Heart right ventricle (tissue), 16 donors: ENCODE measurements at regions not wholly inside any gene's neighbourhood (a gene's known extent, or its start where the extent isn't known, plus 50 kb on each side); places are given as distances from the start of the nearest gene placed in this dataset.

Experiments
- ATAC-seq, 8 donors: fragments of 200-7000 bp; cut with Tn5 transposase; one replicate each; pipeline ENCODE4 v1.9.1; 2020; ENCODE audit warnings: mild to moderate bottlenecking in 8 of 8, moderate library complexity in 8 of 8, moderate number of reproducible peaks in 1 of 8
- DNase-seq, 2 donors: peaks; one replicate each; pipeline ENCODE4 v3.0.0-alpha.2; 2020
- H3K27ac ChIP-seq, 10 donors: fragments of 200-600 bp; sonication (generic) in 2 of 10; one replicate each; pipeline versions ENCODE4 v1.5.0 to v1.8.0; 2020 to 2022; ENCODE audit warnings: mild to moderate bottlenecking in 3 of 10
- H3K27me3 ChIP-seq, 7 donors: fragments of 200-600 bp; one replicate each; pipeline ENCODE4 v1.8.0; 2021 to 2022; ENCODE audit warnings: mild to moderate bottlenecking in 2 of 7
- H3K36me3 ChIP-seq, 9 donors: fragments of 200-600 bp; sonication (generic) in 1 of 9; one replicate each; pipeline versions ENCODE4 v1.5.0 to v1.8.0; 2020 to 2022; ENCODE audit warnings: mild to moderate bottlenecking in 2 of 9
- H3K4me1 ChIP-seq, 9 donors: fragments of 200-600 bp; sonication (generic) in 1 of 9; one replicate each; pipeline versions ENCODE4 v1.5.0 to v1.8.0; 2020 to 2022; ENCODE audit warnings: mild to moderate bottlenecking in 4 of 9
- H3K4me3 ChIP-seq, 10 donors: fragments of 200-600 bp; sonication (generic) in 2 of 10; one replicate each; pipeline versions ENCODE4 v1.5.0 to v1.8.0; 2020 to 2022; ENCODE audit warnings: mild to moderate bottlenecking in 7 of 10, moderate library complexity in 2 of 10
- H3K9me3 ChIP-seq, 11 donors: fragments of 200-600 bp in 10 of 11; sonication (generic) in 2 of 11; one replicate each; pipeline versions ENCODE4 v1.5.0 to v1.8.0; 2013 to 2022; ENCODE audit warnings: mild to moderate bottlenecking in 2 of 11, control low read depth in 1 of 11, moderate library complexity in 1 of 11
- WGBS, 2 donors: extraction: QIAGEN DNeasy Blood & Tissue Kit; methylation state at CpG; one replicate each; pipeline ENCODE4 v1.1.7; 2013; ENCODE audit warnings: inconsistent platforms in 1 of 2; 5-methylcytosine and 5-hydroxymethylcytosine counted together
- intact Hi-C, 10 donors: fragments of 100-400 bp; cut with DNase I; formaldehyde crosslinking; loops; one replicate each; pipeline versions ENCODE4 v1.11.1 to v1.14.2; 2022
- TF ChIP-seq, protein P1 (sequence below), 9 donors: fragments of 200-600 bp; sonication (generic) in 2 of 9; IDR thresholded peaks; one replicate each; pipeline versions ENCODE4 v1.5.0 to v1.8.0; 2021 to 2022; ENCODE audit warnings: antibody characterized with exemption in 9 of 9, mild to moderate bottlenecking in 5 of 9, moderate library complexity in 1 of 9
- donor health status: Arrhythmogenic right ventricular cardiomyopathy.
- donor health status: ischemic (EF 13 %, LVEDD 7.1; RV severe dilation, severe dysfunction).
- donor health status: healthy with polysubstance abuse.
- donor health status: DM: no; HTN: yes; CAD: no.
- donor health status: DM: no; HTN: no; CAD: no.
- donor health status: ischemic (EF 25% LVEDD 6.9; RV normal size, moderate dysfunction).
- donor health status: ischemic (EF 25% LVEDD 5.7; RV mildly dilated, moderate dysfunction).
- donor health status: healthy.
- donor health status: DM: yes; HTN: yes; CAD: no.
- donor health status: Ischemic cardiomyopathy.
- donor health status: ischemic (EF 35%, LVEDD 5.7; RV mildly dilated, moderate dysfunction).
- donor health status: nonischemic (EF 11% LVEDD 7.7; RV severe dilation, severe dysfunction).
- donor health status: DM: yes; HTN: yes; CAD: no.
- donor health status: PGD.
- donor health status: ischemic (EF 29% LVEDD 5.4; RV normal size, mild dysfunction).
- donor health status: nonischemic (EF 23%, LVEDD 6.1; RV moderate dilation, normal function).

DNA sequence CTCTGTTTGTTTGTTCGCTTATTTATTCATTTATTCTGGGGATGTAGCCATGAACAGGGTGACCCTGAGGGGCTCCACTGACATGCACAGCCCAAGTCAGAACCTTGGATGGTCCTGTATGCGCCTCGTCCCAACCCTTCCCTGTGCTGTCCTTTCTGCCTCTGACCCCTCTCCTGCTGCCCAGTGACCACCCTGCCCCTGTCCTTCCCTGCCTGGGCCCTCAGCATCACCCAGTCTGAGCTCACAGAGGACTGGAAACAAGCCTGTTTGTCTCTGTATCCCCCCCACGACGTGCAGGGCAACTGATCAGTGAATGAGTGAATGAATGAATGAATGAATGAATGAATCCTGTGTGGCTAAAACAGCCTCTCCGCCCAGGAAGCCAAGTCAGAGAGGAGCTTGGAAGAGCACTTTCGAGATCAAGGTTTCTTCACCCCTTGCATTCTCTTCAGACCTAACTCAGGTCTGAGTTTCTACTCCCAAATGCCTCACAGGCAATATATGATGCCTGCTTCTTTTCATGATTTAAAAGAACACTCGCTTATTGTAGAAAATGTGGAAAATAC is 157.7 kb downstream of the SMAD6 start:
- Histone ChIP-seq H3K27me3 (no peaks in the 10 kb centered on the region), H3K9me3 (no peaks in the 10 kb centered on the region), H3K4me1 (peaks cover 0 to 19% (median 9%) of the 10 kb centered on the region in 9 donors), H3K27ac (no peak overlapping the region), H3K4me3 (no peak overlapping the region), H3K36me3 (peaks cover 0 to 8% (median 0%) of the 10 kb centered on the region in 9 donors)
- ATAC-seq (no peak), DNase-seq (no peak)
- TF ChIP-seq, protein P1, sequence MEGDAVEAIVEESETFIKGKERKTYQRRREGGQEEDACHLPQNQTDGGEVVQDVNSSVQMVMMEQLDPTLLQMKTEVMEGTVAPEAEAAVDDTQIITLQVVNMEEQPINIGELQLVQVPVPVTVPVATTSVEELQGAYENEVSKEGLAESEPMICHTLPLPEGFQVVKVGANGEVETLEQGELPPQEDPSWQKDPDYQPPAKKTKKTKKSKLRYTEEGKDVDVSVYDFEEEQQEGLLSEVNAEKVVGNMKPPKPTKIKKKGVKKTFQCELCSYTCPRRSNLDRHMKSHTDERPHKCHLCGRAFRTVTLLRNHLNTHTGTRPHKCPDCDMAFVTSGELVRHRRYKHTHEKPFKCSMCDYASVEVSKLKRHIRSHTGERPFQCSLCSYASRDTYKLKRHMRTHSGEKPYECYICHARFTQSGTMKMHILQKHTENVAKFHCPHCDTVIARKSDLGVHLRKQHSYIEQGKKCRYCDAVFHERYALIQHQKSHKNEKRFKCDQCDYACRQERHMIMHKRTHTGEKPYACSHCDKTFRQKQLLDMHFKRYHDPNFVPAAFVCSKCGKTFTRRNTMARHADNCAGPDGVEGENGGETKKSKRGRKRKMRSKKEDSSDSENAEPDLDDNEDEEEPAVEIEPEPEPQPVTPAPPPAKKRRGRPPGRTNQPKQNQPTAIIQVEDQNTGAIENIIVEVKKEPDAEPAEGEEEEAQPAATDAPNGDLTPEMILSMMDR (IDR thresholded peaks at IDR 0.05), result no peak
- intact Hi-C loops, result loop anchor here in 2 of 10 donors (5.0 to 10.0 kb wide), 3 partner anchors 155 to 252 kb away; partner anchors contain the start of gene SMAD6 (in 1 of the 2)
- 91 to 95% methylated on average over 8 of the region's 8 CpGs for WGBS, 2 donors

DNA sequence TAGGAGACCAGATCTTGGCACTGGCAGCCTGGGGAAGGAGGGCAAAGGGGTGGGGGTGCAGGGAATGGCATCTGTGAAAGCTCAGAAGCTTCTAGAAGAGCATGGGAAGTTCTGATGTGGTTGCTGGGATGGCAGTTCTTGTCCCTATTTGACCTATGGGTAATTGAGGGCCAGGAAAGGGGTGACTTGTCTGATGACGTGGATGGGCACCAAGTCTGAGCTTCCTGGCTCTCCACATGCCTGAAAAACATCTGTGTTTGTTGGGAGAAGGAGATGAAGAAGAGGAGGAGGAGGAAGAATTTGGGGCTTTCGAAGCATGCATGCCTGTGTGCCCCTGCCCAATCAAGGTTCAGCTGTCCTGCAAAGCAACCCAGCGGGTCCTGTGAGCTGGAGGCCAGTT is 158.8 kb downstream of the SMAD6 start:
- 86 to 93% methylated on average over 3 of the region's 3 CpGs for WGBS, 2 donors
- H3K27ac ChIP-seq, result no peak overlapping the region

DNA sequence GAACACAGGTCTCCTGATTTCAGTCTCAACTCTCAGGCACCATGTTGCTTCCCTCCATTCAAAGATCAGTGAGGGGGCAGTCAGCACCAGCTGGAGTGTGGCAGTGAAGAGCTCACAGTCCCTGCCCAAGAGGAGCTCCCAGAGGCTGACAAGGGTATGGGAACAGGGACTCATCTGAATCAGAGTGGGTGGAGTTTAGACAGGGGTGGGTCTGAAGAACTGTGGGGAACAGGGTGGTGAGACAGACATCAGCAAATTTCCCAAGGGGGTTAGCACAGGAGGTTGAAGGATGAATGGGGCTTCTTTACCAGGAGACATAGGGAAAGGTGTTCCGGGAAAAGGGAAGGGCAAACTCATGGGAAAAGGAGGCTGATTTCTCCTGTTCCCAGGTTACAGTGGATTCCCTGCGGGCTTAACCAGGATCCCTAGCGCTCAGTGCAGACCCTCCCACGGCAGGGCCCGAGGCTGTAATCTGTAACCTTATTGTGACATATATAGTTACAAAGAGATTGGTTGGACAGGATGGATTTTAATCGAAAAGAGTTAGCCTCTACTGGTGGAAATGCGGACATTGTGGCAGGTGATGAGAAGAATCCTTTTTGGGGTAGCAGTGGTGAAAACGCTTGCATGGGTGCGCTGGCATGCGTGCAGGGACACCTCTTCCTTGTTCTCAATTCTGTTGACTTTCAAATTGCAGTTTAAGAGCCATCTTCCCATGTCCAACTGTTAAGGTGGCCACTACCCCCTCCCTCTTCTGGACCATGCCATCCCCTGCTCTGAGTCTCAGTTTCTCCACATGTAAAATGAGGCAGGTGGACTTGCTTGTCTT is 160.3 kb downstream of the SMAD6 start:
- TF ChIP-seq, protein P1 (IDR thresholded peaks at IDR 0.05), result no peak
- DNase-seq, result no peak
- peaks cover 0 to 33% (median 21%) of the 10 kb centered on the region in 9 donors for H3K4me1 ChIP-seq
- WGBS, 2 donors, result 78 to 81% methylated on average over 10 of the region's 10 CpGs
- H3K27me3 ChIP-seq, result no peaks in the 10 kb centered on the region
- no peaks in the 10 kb centered on the region for H3K9me3 ChIP-seq
- H3K27ac ChIP-seq, result no peak overlapping the region
- H3K36me3 ChIP-seq, result peaks cover 0 to 6% (median 0%) of the 10 kb centered on the region in 9 donors
- intact Hi-C loops, result loop anchor here in 2 of 10 donors (5.0 to 10.0 kb wide), 2 partner anchors 158 to 255 kb away; partner anchors contain the start of gene SMAD6 (in 1 of the 2)
- no peak overlapping the region for H3K4me3 ChIP-seq
- peak in 1 of 8 donors; percentile 17 for ATAC-seq

More for the DNA sequence above, 158.8 kb downstream of the SMAD6 start:
- intact Hi-C loops, result loop anchor here in 2 of 10 donors (5.0 to 10.0 kb wide), 2 partner anchors 156 to 254 kb away; partner anchors contain the start of gene SMAD6 (in 1 of the 2)
- Histone ChIP-seq H3K36me3 (peaks cover 0 to 8% (median 0%) of the 10 kb centered on the region in 9 donors), H3K27me3 (no peaks in the 10 kb centered on the region), H3K4me3 (no peak overlapping the region), H3K9me3 (no peaks in the 10 kb centered on the region), H3K4me1 (peaks cover 0 to 22% (median 12%) of the 10 kb centered on the region in 9 donors)
- DNase-seq (no peak), ATAC-seq (no peak)
- TF ChIP-seq, protein P1 (IDR thresholded peaks at IDR 0.05), result no peak

DNA sequence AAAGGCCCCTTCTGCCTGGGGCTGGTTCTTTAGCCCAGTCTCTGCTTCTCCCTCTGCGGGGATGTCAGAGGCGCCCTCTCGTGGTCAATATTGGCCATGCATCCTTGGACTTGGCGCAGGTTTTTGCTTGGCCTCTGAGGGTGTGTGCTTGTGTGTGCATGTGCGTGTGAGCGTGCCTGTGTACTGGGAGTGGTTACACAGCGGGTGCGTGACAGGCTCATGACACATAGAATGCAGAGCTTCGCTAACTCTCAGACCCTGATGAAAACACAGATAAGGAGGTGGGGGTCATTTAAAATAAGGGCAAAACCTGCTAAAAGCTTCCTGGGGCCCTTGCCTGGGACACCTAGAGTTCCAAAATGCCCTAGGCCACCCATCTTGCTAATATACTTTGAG is 160.9 kb downstream of the SMAD6 start:
- WGBS, 2 donors, result 4 to 8% methylated on average over 9 of the region's 9 CpGs
- H3K27ac ChIP-seq, result no peak overlapping the region
- peaks cover 0 to 6% (median 0%) of the 10 kb centered on the region in 9 donors for H3K36me3 ChIP-seq
- H3K4me3 ChIP-seq, result no peak overlapping the region
- H3K27me3 ChIP-seq, result no peaks in the 10 kb centered on the region
- no peaks in the 10 kb centered on the region for H3K9me3 ChIP-seq
- intact Hi-C loops, result loop anchor here in 2 of 10 donors (5.0 to 10.0 kb wide), 2 partner anchors 158 to 256 kb away; partner anchors contain the start of gene SMAD6 (in 1 of the 2)
- ATAC-seq (peak; percentile 71 to 92 (median 87)), DNase-seq (peak; percentile 82 to 84)
- TF ChIP-seq, protein P1 (IDR thresholded peaks at IDR 0.05), result peak; percentile 90 to 97 (median 93)
- peaks cover 0 to 33% (median 21%) of the 10 kb centered on the region in 9 donors for H3K4me1 ChIP-seq
